Activated naive CD4-positive, alpha-beta T cell treated with anti-CD3 and anti-CD28 coated beads, Interleukin-2, amount 50 U/mL, for 72 hours (primary cell): ENCODE measurements at regions not wholly inside any gene's neighbourhood (a gene's known extent, or its start where the extent isn't known, plus 50 kb on each side); places are given as distances from the start of the nearest gene placed in this dataset.

ENCODE experiments used
- ATAC-seq, 2 donors: fragments of 150-1000 bp; cut with Tn5 transposase; 2 replicates each; pipeline ENCODE4 v1.10.0; 2021; ENCODE audit warnings: mild to moderate bottlenecking in 2 of 2, moderate library complexity in 2 of 2
- DNase-seq, 2 donors: peaks; one replicate each; pipeline ENCODE4 v3.0.0; 2021 to 2022; ENCODE audit warnings: low spot score in 2 of 2
- H3K27ac Mint-ChIP-seq, 2 donors: one replicate each; pipeline ENCODE4 v1.8.0; 2022; ENCODE audit warnings: mild to moderate bottlenecking in 2 of 2, mixed read lengths in 2 of 2
- H3K36me3 Mint-ChIP-seq, 2 donors: one replicate each; pipeline ENCODE4 v1.8.0; 2022; ENCODE audit warnings: mixed read lengths in 2 of 2
- H3K9me3 Mint-ChIP-seq, 2 donors: one replicate each; pipeline ENCODE4 v1.8.0; 2022; ENCODE audit warnings: mixed read lengths in 2 of 2

- H3K27ac Mint-ChIP-seq, result no peak overlapping the region
- peaks cover 0 to 4% of the 10 kb centered on the region in 2 donors for H3K36me3 Mint-ChIP-seq
- ATAC-seq, result no peak
Observed at GRCh38 chr12:127923501-127923900, 343.5 kb upstream of the TMEM132C start.

GRCh38 chr12:127925971-127926370, 341.0 kb upstream of the TMEM132C start:
- ATAC-seq, result no peak
- DNase-seq, result no peak
- Mint-ChIP-seq H3K9me3 (peaks cover 0 to 5% of the 10 kb centered on the region in 2 donors), H3K27ac (no peak overlapping the region), H3K36me3 (no peaks in the 10 kb centered on the region)

More at GRCh38 chr12:127923501-127923900, 343.5 kb upstream of the TMEM132C start:
- peaks cover 8% of the 10 kb centered on the region in 2 donors for H3K9me3 Mint-ChIP-seq
- DNase-seq, result no peak

GRCh38 chr12:127928178-127928577, 338.8 kb upstream of the TMEM132C start:
- Mint-ChIP-seq H3K9me3 (peaks cover 0 to 5% of the 10 kb centered on the region in 2 donors), H3K27ac (no peak overlapping the region), H3K36me3 (no peaks in the 10 kb centered on the region)
- DNase-seq, result no peak
- no peak for ATAC-seq

- ATAC-seq (no peak), DNase-seq (no peak)
- Mint-ChIP-seq H3K9me3 (peaks cover 0 to 5% of the 10 kb centered on the region in 2 donors), H3K36me3 (no peaks in the 10 kb centered on the region), H3K27ac (no peak overlapping the region)
Observed at GRCh38 chr12:127928615-127929571, 338.1 kb upstream of the TMEM132C start.

- ATAC-seq (no peak), DNase-seq (no peak)
- Mint-ChIP-seq H3K36me3 (no peaks in the 10 kb centered on the region), H3K9me3 (peaks cover 0 to 11% of the 10 kb centered on the region in 2 donors), H3K27ac (no peak overlapping the region)
Observed at GRCh38 chr12:127930122-127930521, 336.8 kb upstream of the TMEM132C start.

- DNase-seq (no peak), ATAC-seq (no peak)
- no peak overlapping the region for H3K27ac Mint-ChIP-seq
- no peaks in the 10 kb centered on the region for H3K36me3 Mint-ChIP-seq
- peaks cover 0 to 14% of the 10 kb centered on the region in 2 donors for H3K9me3 Mint-ChIP-seq
Observed at GRCh38 chr12:127934409-127934808, 332.6 kb upstream of the TMEM132C start.

GRCh38 chr12:127936463-127936862, 330.5 kb upstream of the TMEM132C start:
- H3K27ac Mint-ChIP-seq, result no peak overlapping the region
- ATAC-seq, result no peak
- no peak for DNase-seq
- peaks cover 0 to 12% of the 10 kb centered on the region in 2 donors for H3K9me3 Mint-ChIP-seq
- no peaks in the 10 kb centered on the region for H3K36me3 Mint-ChIP-seq

- no peak for DNase-seq
- Mint-ChIP-seq H3K9me3 (peaks cover 10 to 26% of the 10 kb centered on the region in 2 donors), H3K27ac (no peak overlapping the region), H3K36me3 (peaks cover 0 to 6% of the 10 kb centered on the region in 2 donors)
- ATAC-seq, result no peak
Observed at GRCh38 chr12:127941332-127941731, 325.6 kb upstream of the TMEM132C start.

- DNase-seq (no peak), ATAC-seq (no peak)
- Mint-ChIP-seq H3K9me3 (peaks cover 10 to 26% of the 10 kb centered on the region in 2 donors), H3K36me3 (peaks cover 0 to 6% of the 10 kb centered on the region in 2 donors), H3K27ac (no peak overlapping the region)
Observed at GRCh38 chr12:127942981-127943380, 324.0 kb upstream of the TMEM132C start.

- Mint-ChIP-seq H3K9me3 (peaks cover 10 to 26% of the 10 kb centered on the region in 2 donors), H3K36me3 (peaks cover 0 to 6% of the 10 kb centered on the region in 2 donors), H3K27ac (no peak overlapping the region)
- ATAC-seq (no peak), DNase-seq (no peak)
Observed at GRCh38 chr12:127943481-127944210, 323.3 kb upstream of the TMEM132C start.

- H3K9me3 Mint-ChIP-seq, result peaks cover 10 to 23% of the 10 kb centered on the region in 2 donors
- H3K27ac Mint-ChIP-seq, result no peak overlapping the region
- DNase-seq (no peak), ATAC-seq (no peak)
- peaks cover 0 to 6% of the 10 kb centered on the region in 2 donors for H3K36me3 Mint-ChIP-seq
Observed at GRCh38 chr12:127944211-127944899, 322.6 kb upstream of the TMEM132C start.

GRCh38 chr12:127957001-127957660, 309.8 kb upstream of the TMEM132C start:
- DNase-seq, result no peak

GRCh38 chr12:127962303-127962702, 304.7 kb upstream of the TMEM132C start:
- no peak for DNase-seq

More at GRCh38 chr12:127957001-127957660, 309.8 kb upstream of the TMEM132C start:
- Mint-ChIP-seq H3K36me3 (no peaks in the 10 kb centered on the region), H3K27ac (no peak overlapping the region), H3K9me3 (peaks cover 7 to 13% of the 10 kb centered on the region in 2 donors)
- no peak for ATAC-seq

GRCh38 chr12:127963933-127964332, 303.0 kb upstream of the TMEM132C start:
- Mint-ChIP-seq H3K27ac (no peak overlapping the region), H3K9me3 (peaks cover 24 to 30% of the 10 kb centered on the region in 2 donors), H3K36me3 (peaks cover 0 to 19% of the 10 kb centered on the region in 2 donors)
- DNase-seq (no peak), ATAC-seq (no peak)

More at GRCh38 chr12:127962303-127962702, 304.7 kb upstream of the TMEM132C start:
- H3K27ac Mint-ChIP-seq, result no peak overlapping the region
- H3K9me3 Mint-ChIP-seq, result peaks cover 12 to 18% of the 10 kb centered on the region in 2 donors
- no peak for ATAC-seq
- H3K36me3 Mint-ChIP-seq, result peaks cover 0 to 8% of the 10 kb centered on the region in 2 donors

GRCh38 chr12:127964717-127965116, 302.3 kb upstream of the TMEM132C start:
- H3K27ac Mint-ChIP-seq, result no peak overlapping the region
- ATAC-seq (no peak), DNase-seq (no peak)
- H3K9me3 Mint-ChIP-seq, result peaks cover 19 to 33% of the 10 kb centered on the region in 2 donors
- peaks cover 0 to 19% of the 10 kb centered on the region in 2 donors for H3K36me3 Mint-ChIP-seq

- DNase-seq (no peak), ATAC-seq (no peak)
- peaks cover 19 to 29% of the 10 kb centered on the region in 2 donors for H3K9me3 Mint-ChIP-seq
- H3K36me3 Mint-ChIP-seq, result peaks cover 0 to 19% of the 10 kb centered on the region in 2 donors
- no peak overlapping the region for H3K27ac Mint-ChIP-seq
Observed at GRCh38 chr12:127966331-127966730, 300.6 kb upstream of the TMEM132C start.
